Activated T-helper 2 cell treated with anti-CD3 and anti-CD28 coated beads, Interferon-gamma antibody, Interleukin-2, Interleukin-4, amounts not matched to agents 10 μg/mL and 5 μg/mL and 100 μg/mL, durations not matched to agents 14 hours and 24 hours and 36 hours (primary cell): ENCODE measurements at regions not wholly inside any gene's neighbourhood (a gene's known extent, or its start where the extent isn't known, plus 50 kb on each side); places are given as distances from the start of the nearest gene placed in this dataset.

Source experiments
- DNase-seq: peaks from one replicate; pipeline ENCODE4 v3.0.0; 2021; ENCODE audit warnings: low spot score
- H3K27ac Mint-ChIP-seq: one replicate; pipeline ENCODE4 v1.8.0; 2021; ENCODE audit warnings: mixed read lengths
- H3K27me3 Mint-ChIP-seq: one replicate; pipeline ENCODE4 v1.8.0; 2021; ENCODE audit warnings: low read depth, mixed read lengths
- H3K36me3 Mint-ChIP-seq: one replicate; pipeline ENCODE4 v1.8.0; 2021; ENCODE audit warnings: low read depth, mixed read lengths
- H3K4me1 Mint-ChIP-seq: one replicate; pipeline ENCODE4 v1.8.0; 2021; ENCODE audit warnings: low read depth, mixed read lengths
- H3K4me3 Mint-ChIP-seq: one replicate; pipeline ENCODE4 v1.8.0; 2021; ENCODE audit warnings: low read depth, mild to moderate bottlenecking, moderate library complexity, mixed read lengths
- H3K9me3 Mint-ChIP-seq: one replicate; pipeline ENCODE4 v1.8.0; 2021; ENCODE audit warnings: mixed read lengths
- intact Hi-C: fragments of 100-400 bp; cut with micrococcal nuclease; formaldehyde crosslinking; loops from one replicate; pipeline ENCODE4 v1.15.1; 2023

GRCh38 chr22:48981371-48982061, 846.2 kb downstream of the BRD1 start:
- no peak overlapping the region for H3K4me3 Mint-ChIP-seq
- H3K4me1 Mint-ChIP-seq, result no peaks in the 10 kb centered on the region
- peaks cover 6% of the 10 kb centered on the region for H3K9me3 Mint-ChIP-seq
- H3K36me3 Mint-ChIP-seq, result no peaks in the 10 kb centered on the region
- H3K27ac Mint-ChIP-seq, result no peak overlapping the region
- H3K27me3 Mint-ChIP-seq, result no peaks in the 10 kb centered on the region
- DNase-seq, result no peak
- intact Hi-C loops, result no loop called here

DNA sequence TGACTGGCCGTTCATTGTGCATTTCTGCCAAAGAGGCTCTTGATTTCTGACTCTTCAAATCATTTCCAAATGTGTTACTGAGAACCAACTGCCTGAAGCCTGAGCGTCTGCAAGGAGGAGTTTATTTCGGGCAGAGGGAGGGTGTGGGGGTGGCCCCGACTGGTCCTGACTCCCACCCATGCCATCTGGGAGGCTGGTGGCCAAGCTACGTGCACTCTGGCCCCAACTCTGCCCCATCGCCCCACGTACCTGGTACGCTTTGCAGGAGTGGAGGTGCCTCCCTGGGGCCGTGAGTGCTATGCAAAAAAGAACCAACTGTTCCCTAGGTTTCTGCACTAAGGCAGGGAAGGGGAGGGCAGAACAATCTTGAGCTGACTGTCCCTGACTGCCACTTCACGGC, 846.8 kb downstream of the BRD1 start:
- intact Hi-C loops, result no loop called here

GRCh38 chr22:48980409-48980808, 847.3 kb downstream of the BRD1 start:
- H3K36me3 Mint-ChIP-seq, result no peaks in the 10 kb centered on the region
- H3K4me1 Mint-ChIP-seq, result no peaks in the 10 kb centered on the region
- H3K4me3 Mint-ChIP-seq, result no peak overlapping the region
- H3K27ac Mint-ChIP-seq, result no peak overlapping the region
- no peaks in the 10 kb centered on the region for H3K27me3 Mint-ChIP-seq
- intact Hi-C loops, result no loop called here
- DNase-seq, result no peak
- peaks cover 6% of the 10 kb centered on the region for H3K9me3 Mint-ChIP-seq

More for the DNA sequence above, 846.8 kb downstream of the BRD1 start:
- DNase-seq, result no peak
- Mint-ChIP-seq H3K4me1 (no peaks in the 10 kb centered on the region), H3K4me3 (no peak overlapping the region), H3K9me3 (peaks cover 6% of the 10 kb centered on the region), H3K27ac (no peak overlapping the region), H3K27me3 (no peaks in the 10 kb centered on the region), H3K36me3 (no peaks in the 10 kb centered on the region)

GRCh38 chr22:48979482-48979881, 848.2 kb downstream of the BRD1 start:
- no peak for DNase-seq
- Mint-ChIP-seq H3K27me3 (no peaks in the 10 kb centered on the region), H3K4me1 (no peaks in the 10 kb centered on the region), H3K4me3 (no peak overlapping the region), H3K9me3 (no peaks in the 10 kb centered on the region), H3K27ac (no peak overlapping the region), H3K36me3 (no peaks in the 10 kb centered on the region)
- intact Hi-C loops, result no loop called here

- Mint-ChIP-seq H3K4me1 (no peaks in the 10 kb centered on the region), H3K27ac (no peak overlapping the region), H3K27me3 (no peaks in the 10 kb centered on the region), H3K4me3 (no peak overlapping the region), H3K36me3 (no peaks in the 10 kb centered on the region), H3K9me3 (no peaks in the 10 kb centered on the region)
- intact Hi-C loops, result no loop called here
- DNase-seq, result no peak
Measured at GRCh38 chr22:48976556-48977535, 850.8 kb downstream of the BRD1 start.

- Mint-ChIP-seq H3K27ac (no peak overlapping the region), H3K4me1 (no peaks in the 10 kb centered on the region), H3K36me3 (no peaks in the 10 kb centered on the region), H3K9me3 (no peaks in the 10 kb centered on the region), H3K27me3 (no peaks in the 10 kb centered on the region), H3K4me3 (no peak overlapping the region)
- intact Hi-C loops, result no loop called here
- DNase-seq, result no peak
Measured at GRCh38 chr22:48975886-48976285, 851.8 kb downstream of the BRD1 start.

- Mint-ChIP-seq H3K9me3 (no peaks in the 10 kb centered on the region), H3K27me3 (no peaks in the 10 kb centered on the region), H3K4me1 (no peaks in the 10 kb centered on the region), H3K27ac (no peak overlapping the region), H3K36me3 (no peaks in the 10 kb centered on the region), H3K4me3 (no peak overlapping the region)
- intact Hi-C loops, result no loop called here
- no peak for DNase-seq
Measured at GRCh38 chr22:48975316-48975741, 852.3 kb downstream of the BRD1 start.

- Mint-ChIP-seq H3K4me1 (no peaks in the 10 kb centered on the region), H3K9me3 (no peaks in the 10 kb centered on the region), H3K36me3 (no peaks in the 10 kb centered on the region), H3K27me3 (no peaks in the 10 kb centered on the region), H3K27ac (no peak overlapping the region), H3K4me3 (no peak overlapping the region)
- DNase-seq, result no peak
- intact Hi-C loops, result no loop called here
Measured at GRCh38 chr22:48974443-48975315, 853.0 kb downstream of the BRD1 start.

GRCh38 chr22:48973694-48974041, 854.0 kb downstream of the BRD1 start:
- Mint-ChIP-seq H3K4me1 (no peaks in the 10 kb centered on the region), H3K4me3 (no peak overlapping the region), H3K27ac (no peak overlapping the region), H3K27me3 (no peaks in the 10 kb centered on the region), H3K9me3 (no peaks in the 10 kb centered on the region), H3K36me3 (no peaks in the 10 kb centered on the region)
- DNase-seq, result no peak
- intact Hi-C loops, result no loop called here

GRCh38 chr22:48972979-48973693, 854.5 kb downstream of the BRD1 start:
- Mint-ChIP-seq H3K36me3 (no peaks in the 10 kb centered on the region), H3K9me3 (no peaks in the 10 kb centered on the region), H3K27me3 (no peaks in the 10 kb centered on the region), H3K4me3 (no peak overlapping the region), H3K27ac (no peak overlapping the region), H3K4me1 (no peaks in the 10 kb centered on the region)
- DNase-seq, result no peak
- intact Hi-C loops, result no loop called here

DNA sequence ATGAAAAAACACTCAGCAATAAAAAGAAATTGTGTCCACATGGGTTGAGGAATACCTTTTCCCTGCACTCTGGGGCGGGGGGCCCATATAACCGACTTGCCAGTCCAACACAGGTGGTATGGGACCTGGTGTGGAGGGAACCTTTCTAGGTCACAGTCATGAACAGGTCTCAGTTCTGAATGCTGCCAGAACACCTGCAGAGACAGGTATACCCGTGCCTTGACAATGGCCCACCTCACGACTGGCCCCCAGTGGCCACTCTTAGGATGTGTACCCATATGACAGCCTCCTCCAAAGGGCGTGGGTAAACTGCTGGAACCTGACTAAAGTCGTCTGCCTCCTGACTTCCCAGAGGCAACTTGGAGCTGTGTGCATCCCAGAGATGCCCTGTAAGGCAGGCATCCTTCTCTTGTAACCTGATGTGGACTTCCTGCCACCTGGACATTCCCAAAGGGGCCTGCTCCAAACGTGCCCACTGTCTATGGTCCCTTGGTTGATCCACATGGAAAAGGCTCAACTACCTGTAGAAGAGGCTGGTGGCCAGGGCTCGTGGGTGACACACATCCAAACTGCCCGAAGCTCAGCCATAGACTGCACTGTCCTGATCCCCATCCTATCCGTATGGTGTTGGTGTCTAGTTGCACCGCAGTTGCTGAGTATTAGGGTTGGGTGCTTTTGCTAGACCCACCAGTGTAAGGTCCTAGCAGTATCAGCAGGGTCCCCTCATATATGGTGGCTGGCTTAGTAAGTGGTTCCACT, 859.3 kb downstream of the BRD1 start:
- no peak overlapping the region for H3K4me3 Mint-ChIP-seq
- peaks cover 3% of the 10 kb centered on the region for H3K27me3 Mint-ChIP-seq
- H3K27ac Mint-ChIP-seq, result no peak overlapping the region
- DNase-seq, result no peak
- no peaks in the 10 kb centered on the region for H3K36me3 Mint-ChIP-seq
- no peaks in the 10 kb centered on the region for H3K9me3 Mint-ChIP-seq
- intact Hi-C loops, result no loop called here
- H3K4me1 Mint-ChIP-seq, result no peaks in the 10 kb centered on the region

DNA sequence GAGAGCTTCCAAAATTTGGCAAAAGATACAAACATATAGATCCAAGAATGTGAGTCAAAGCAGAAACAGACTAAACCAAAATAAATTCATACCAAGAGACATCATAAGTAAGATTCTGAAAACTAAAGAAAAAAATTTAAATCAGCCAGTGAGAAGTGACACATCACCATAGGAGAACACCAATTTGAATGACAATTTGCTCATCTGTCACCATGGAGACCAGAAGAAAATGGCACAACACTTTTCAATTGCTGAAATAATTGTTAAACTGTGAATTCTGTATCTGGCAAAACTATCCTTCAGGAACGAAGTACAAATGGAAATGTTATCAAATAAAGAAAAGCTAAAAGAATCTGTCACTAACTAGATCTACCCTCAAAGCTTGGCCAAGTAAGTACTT, 864.3 kb downstream of the BRD1 start:
- Mint-ChIP-seq H3K36me3 (no peaks in the 10 kb centered on the region), H3K4me1 (no peaks in the 10 kb centered on the region), H3K27me3 (peaks cover 8% of the 10 kb centered on the region), H3K4me3 (no peak overlapping the region), H3K9me3 (no peaks in the 10 kb centered on the region), H3K27ac (no peak overlapping the region)
- no peak for DNase-seq
- intact Hi-C loops, result no loop called here
